Psoas muscle (tissue), 7 donors: ENCODE measurements at regions not wholly inside any gene's neighbourhood (a gene's known extent, or its start where the extent isn't known, plus 50 kb on each side); places are given as distances from the start of the nearest gene placed in this dataset.

ENCODE experiments used
- ATAC-seq, 4 donors: fragments of 200-7000 bp; cut with Tn5 transposase; one replicate each; pipeline ENCODE4 v1.9.1; 2020; ENCODE audit warnings: moderate library complexity in 3 of 4, mild to moderate bottlenecking in 2 of 4
- DNase-seq, 2 donors: peaks; one replicate each; pipeline ENCODE4 v3.0.0-alpha.2; 2020
- H3K27ac ChIP-seq: fragments of 200-600 bp; one replicate; pipeline ENCODE4 v1.8.0; 2022
- H3K27me3 ChIP-seq, 3 donors: fragments of 200-600 bp in 1 of 3; one replicate each; pipeline versions ENCODE4 v1.6.1 to v1.8.0; 2013 to 2022; ENCODE audit warnings: low read length in 2 of 3, mild to moderate bottlenecking in 2 of 3, moderate library complexity in 1 of 3; ENCODE audit not compliant: insufficient read depth in 3 of 3
- H3K36me3 ChIP-seq, 2 donors: fragments of 200-600 bp in 1 of 2; one replicate each; pipeline versions ENCODE4 v1.6.1 to v1.8.0; 2013 to 2022; ENCODE audit warnings: low read depth in 1 of 2, mild to moderate bottlenecking in 1 of 2, moderate library complexity in 1 of 2; ENCODE audit not compliant: insufficient read depth in 1 of 2
- H3K4me1 ChIP-seq: fragments of 200-600 bp; one replicate; pipeline ENCODE4 v1.8.0; 2022
- H3K4me3 ChIP-seq: fragments of 200-600 bp; one replicate; pipeline ENCODE4 v1.8.0; 2022; ENCODE audit warnings: mild to moderate bottlenecking
- H3K9me3 ChIP-seq: fragments of 200-600 bp; one replicate; pipeline ENCODE4 v1.8.0; 2022
- CTCF ChIP-seq: fragments of 200-600 bp; IDR thresholded peaks from one replicate; pipeline ENCODE4 v1.8.0; 2022; ENCODE audit warnings: antibody characterized with exemption
- WGBS, 3 donors: extraction: QIAGEN DNeasy Blood & Tissue Kit; methylation state at CpG; one replicate each; pipeline versions ENCODE4 v1.1.6 to v1.1.7; 2013; 5-methylcytosine and 5-hydroxymethylcytosine counted together
- intact Hi-C, 2 donors: fragments of 100-400 bp; cut with DNase I; formaldehyde crosslinking; loops; one replicate each; pipeline versions ENCODE4 v1.11.0 to v1.14.2; 2022
- donor health status: healthy with polysubstance abuse.
- donor health status: DM: no; HTN: no; CAD: no; lungs with moderate emphysema.
- donor health status: Bipolar disorder and iron deficiency.
- donor health status: healthy.
- donor health status: DM: yes; HTN: yes; CAD: no.
- donor health status: DM: no; HTN: no; CAD: no.
- donor health status: DM: yes; HTN: yes; CAD: no.

- no peak for DNase-seq
- Histone ChIP-seq H3K27ac (no peak overlapping the region), H3K9me3 (no peaks in the 10 kb centered on the region), H3K4me1 (no peaks in the 10 kb centered on the region), H3K36me3 (no peaks in the 10 kb centered on the region), H3K4me3 (no peak overlapping the region), H3K27me3 (no peaks in the 10 kb centered on the region)
- no peak for TF ChIP-seq CTCF
- ATAC-seq, result no peak
- WGBS, 3 donors, result 79 to 84% (median 81%) methylated on average over 3 of the region's 3 CpGs
- intact Hi-C loops, result no loop called here
These were observed 262.3 kb upstream of the NOVA1 start for GRCh38 chr14:26860111-26860510.

- TF ChIP-seq CTCF, result no peak
- Histone ChIP-seq H3K9me3 (no peaks in the 10 kb centered on the region), H3K27ac (no peak overlapping the region), H3K36me3 (no peaks in the 10 kb centered on the region), H3K4me3 (no peak overlapping the region), H3K4me1 (no peaks in the 10 kb centered on the region), H3K27me3 (no peaks in the 10 kb centered on the region)
- WGBS, 3 donors, result 91 to 95% (median 91%) methylated on average over 5 of the region's 5 CpGs
- DNase-seq, result no peak
- no peak for ATAC-seq
- intact Hi-C loops, result no loop called here
These were observed 265.9 kb upstream of the NOVA1 start for GRCh38 chr14:26863736-26864135.

GRCh38 chr14:26866721-26867120 lies 268.9 kb upstream of the NOVA1 start:
- no peaks in the 10 kb centered on the region for H3K27me3 ChIP-seq
- H3K36me3 ChIP-seq, result no peaks in the 10 kb centered on the region
- intact Hi-C loops, result no loop called here
- ATAC-seq, result no peak
- WGBS, 3 donors, result 18 to 46% (median 19%) methylated on average over 1 of the region's 1 CpG
- no peak for DNase-seq
- H3K27ac ChIP-seq, result no peak overlapping the region
- no peaks in the 10 kb centered on the region for H3K4me1 ChIP-seq
- no peaks in the 10 kb centered on the region for H3K9me3 ChIP-seq
- H3K4me3 ChIP-seq, result no peak overlapping the region
- TF ChIP-seq CTCF, result no peak

- no peak overlapping the region for H3K27ac ChIP-seq
- intact Hi-C loops, result no loop called here
- DNase-seq (no peak), ATAC-seq (no peak)
- H3K4me1 ChIP-seq, result no peaks in the 10 kb centered on the region
- WGBS, 3 donors, result 31 to 43% (median 31%) methylated on average over 6 of the region's 6 CpGs
- no peaks in the 10 kb centered on the region for H3K9me3 ChIP-seq
- H3K36me3 ChIP-seq, result no peaks in the 10 kb centered on the region
- TF ChIP-seq CTCF, result no peak
- H3K4me3 ChIP-seq, result no peak overlapping the region
- H3K27me3 ChIP-seq, result no peaks in the 10 kb centered on the region
These were observed 269.4 kb upstream of the NOVA1 start for GRCh38 chr14:26867171-26867757.

- intact Hi-C loops, result no loop called here
- H3K27me3 ChIP-seq, result no peaks in the 10 kb centered on the region
These were observed 272.3 kb upstream of the NOVA1 start for GRCh38 chr14:26870096-26870495.

More at GRCh38 chr14:26870096-26870495, 272.3 kb upstream of the NOVA1 start:
- no peaks in the 10 kb centered on the region for H3K36me3 ChIP-seq
- no peak overlapping the region for H3K27ac ChIP-seq
- ATAC-seq, result no peak
- H3K4me3 ChIP-seq, result no peak overlapping the region
- 74 to 88% (median 82%) methylated on average over 2 of the region's 2 CpGs for WGBS, 3 donors
- no peak for DNase-seq
- H3K9me3 ChIP-seq, result no peaks in the 10 kb centered on the region
- no peaks in the 10 kb centered on the region for H3K4me1 ChIP-seq
- no peak for TF ChIP-seq CTCF
